ENCODE measurements at regions not wholly inside any gene's neighbourhood (a gene's known extent, or its start where the extent isn't known, plus 50 kb on each side); places are given as distances from the start of the nearest gene placed in this dataset.

DNA sequence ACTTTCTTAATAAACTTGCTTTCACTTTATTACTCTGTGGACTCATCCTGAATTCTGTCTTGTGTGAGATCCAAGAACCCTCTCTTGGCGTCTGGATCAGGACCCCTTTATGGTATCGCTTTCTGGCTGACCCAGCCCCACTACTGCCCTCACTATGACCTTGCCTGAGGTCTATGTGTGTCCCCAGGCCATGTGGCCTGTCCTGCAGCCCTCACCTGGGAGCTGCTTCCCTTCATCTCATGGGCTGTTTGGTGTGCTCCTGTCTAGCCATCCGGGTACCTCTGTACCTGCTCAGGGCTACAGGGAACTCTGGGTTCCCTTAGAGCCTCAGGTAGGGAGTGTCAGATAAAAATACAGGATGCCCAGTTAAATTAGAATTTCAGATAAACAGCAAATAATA is 94.5 kb downstream of the SCP2D1 start:
- no peak overlapping the region for H2AFZ ChIP-seq (ENCODE audit: low read depth, low read length)
- FAIRE-seq (no peak), DNase-seq (ENCODE audit: extremely low read depth in 1 of 4, low spot score in 3 of 4) (no peak), ATAC-seq (no peak)
- H3K27ac ChIP-seq (ENCODE audit: extremely low read depth, low read depth, low read length), result no peak overlapping the region
- no peak overlapping the region for H3K4me3 ChIP-seq
- no peaks in the 10 kb centered on the region for H3K79me2 ChIP-seq (ENCODE audit: control insufficient read depth, insufficient read depth, low read length)
- no peaks in the 10 kb centered on the region for H3K4me1 ChIP-seq (replicated peaks in 1 of 2; ENCODE audit: control insufficient read depth in 2 of 2, insufficient read depth in 2 of 2, low read length in 2 of 2)
- WGBS (ENCODE audit: insufficient coverage, low coverage, missing lambda C conversion rate), result 5% methylated on average over 3 of the region's 3 CpGs
- intact Hi-C loops (cut with micrococcal nuclease), result no loop called here
- H3K4me2 ChIP-seq (ENCODE audit: insufficient read depth, low read length), result no peak overlapping the region
- H4K20me1 ChIP-seq (replicated peaks; ENCODE audit: control insufficient read depth, insufficient read depth, low read length), result no peaks in the 10 kb centered on the region
- ChIA-PET POLR2A (no interaction called here), CTCF (ENCODE audit: low intra/inter-chr PET ratio) (no interaction called here)
- H3K9me3 ChIP-seq (replicated peaks; ENCODE audit: control insufficient read depth, insufficient read depth, low read depth, low read length), result no peaks in the 10 kb centered on the region
- H3K9ac ChIP-seq (ENCODE audit: insufficient read depth in 1 of 2, low read depth in 2 of 2, low read length in 2 of 2), result no peak overlapping the region
- no TSS peak for BruUV-seq (replicated peaks)
- in situ Hi-C loops (cut with MboI), result no loop called here
- H3K9me1 ChIP-seq (ENCODE audit: control insufficient read depth, insufficient read depth, low read length), result no peaks in the 10 kb centered on the region
- no peaks in the 10 kb centered on the region for H3K36me3 ChIP-seq (ENCODE audit: control insufficient read depth, insufficient read depth, low read length)
- no peaks in the 10 kb centered on the region for H3K27me3 ChIP-seq (ENCODE audit: control insufficient read depth in 2 of 2, insufficient read depth in 2 of 2, low read length in 2 of 2)
- TF ChIP-seq, protein P1, sequence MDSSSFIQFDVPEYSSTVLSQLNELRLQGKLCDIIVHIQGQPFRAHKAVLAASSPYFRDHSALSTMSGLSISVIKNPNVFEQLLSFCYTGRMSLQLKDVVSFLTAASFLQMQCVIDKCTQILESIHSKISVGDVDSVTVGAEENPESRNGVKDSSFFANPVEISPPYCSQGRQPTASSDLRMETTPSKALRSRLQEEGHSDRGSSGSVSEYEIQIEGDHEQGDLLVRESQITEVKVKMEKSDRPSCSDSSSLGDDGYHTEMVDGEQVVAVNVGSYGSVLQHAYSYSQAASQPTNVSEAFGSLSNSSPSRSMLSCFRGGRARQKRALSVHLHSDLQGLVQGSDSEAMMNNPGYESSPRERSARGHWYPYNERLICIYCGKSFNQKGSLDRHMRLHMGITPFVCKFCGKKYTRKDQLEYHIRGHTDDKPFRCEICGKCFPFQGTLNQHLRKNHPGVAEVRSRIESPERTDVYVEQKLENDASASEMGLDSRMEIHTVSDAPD (CRISPR knock-in tag; IDR thresholded peaks at IDR 0.05), result no peak
- no peak for TF ChIP-seq ATF1 (CRISPR knock-in tag; IDR thresholded peaks at IDR 0.05)
- TF ChIP-seq ATF1 (tag; IDR thresholded peaks at IDR 0.05), result no peak
- no peak for TF ChIP-seq ZBTB8A (IDR thresholded peaks at IDR 0.05; ENCODE audit: partially characterized antibody)

DNA sequence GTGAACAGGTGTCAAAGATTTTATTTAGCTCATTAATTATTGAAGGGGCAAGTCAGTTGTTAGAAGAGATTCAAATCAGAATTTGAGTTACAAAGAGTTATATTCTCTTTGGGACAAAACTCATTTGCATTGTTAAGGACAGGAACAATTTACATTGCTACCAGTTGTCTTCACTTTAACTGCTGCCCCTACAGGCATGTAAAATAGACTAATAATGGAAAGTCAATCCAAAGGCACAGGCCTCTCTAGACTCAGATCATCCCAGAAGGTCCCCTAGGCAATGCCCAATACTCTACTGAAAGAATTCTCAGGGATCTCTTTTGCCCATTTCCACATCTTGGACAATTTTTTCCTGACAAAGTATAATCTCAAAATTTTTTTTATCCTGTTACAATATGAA is 95.7 kb downstream of the SCP2D1 start:
- no peaks in the 10 kb centered on the region for H3K4me1 ChIP-seq (replicated peaks in 1 of 2; ENCODE audit: control insufficient read depth in 2 of 2, insufficient read depth in 2 of 2, low read length in 2 of 2)
- no peak overlapping the region for H3K4me2 ChIP-seq (ENCODE audit: insufficient read depth, low read length)
- BruUV-seq (replicated peaks), result no TSS peak
- H3K27ac ChIP-seq (ENCODE audit: extremely low read depth, low read depth, low read length), result no peak overlapping the region
- no peak for FAIRE-seq
- ChIA-PET POLR2A (no interaction called here), CTCF (ENCODE audit: low intra/inter-chr PET ratio) (no interaction called here)
- no peaks in the 10 kb centered on the region for H3K79me2 ChIP-seq (ENCODE audit: control insufficient read depth, insufficient read depth, low read length)
- DNase-seq (ENCODE audit: extremely low read depth in 1 of 4, low spot score in 3 of 4), result no peak
- H3K9me1 ChIP-seq (ENCODE audit: control insufficient read depth, insufficient read depth, low read length), result no peaks in the 10 kb centered on the region
- no peak for ATAC-seq
- no peak overlapping the region for H3K4me3 ChIP-seq
- H2AFZ ChIP-seq (ENCODE audit: low read depth, low read length), result no peak overlapping the region
- H3K27me3 ChIP-seq (ENCODE audit: control insufficient read depth in 2 of 2, insufficient read depth in 2 of 2, low read length in 2 of 2), result no peaks in the 10 kb centered on the region
- H3K9me3 ChIP-seq (replicated peaks; ENCODE audit: control insufficient read depth, insufficient read depth, low read depth, low read length), result no peaks in the 10 kb centered on the region
- in situ Hi-C loops (cut with MboI) (no loop called here), intact Hi-C loops (cut with micrococcal nuclease) (no loop called here)
- no peak overlapping the region for H3K9ac ChIP-seq (ENCODE audit: insufficient read depth in 1 of 2, low read depth in 2 of 2, low read length in 2 of 2)
- H3K36me3 ChIP-seq (ENCODE audit: control insufficient read depth, insufficient read depth, low read length), result no peaks in the 10 kb centered on the region
- H4K20me1 ChIP-seq (replicated peaks; ENCODE audit: control insufficient read depth, insufficient read depth, low read length), result no peaks in the 10 kb centered on the region
- TF ChIP-seq HEY1 (CRISPR knock-in tag; IDR thresholded peaks at IDR 0.05; ENCODE audit: borderline replicate concordance), result no peak
- no peak for TF ChIP-seq MEF2A (IDR thresholded peaks at IDR 0.05; ENCODE audit: control insufficient read depth, low read depth, low read length)
- no peak for TF ChIP-seq TSC22D4 (tag; IDR thresholded peaks at IDR 0.05)
- no peak for TF ChIP-seq NCOA6 (IDR thresholded peaks at IDR 0.05)
- TF ChIP-seq, protein P2, sequence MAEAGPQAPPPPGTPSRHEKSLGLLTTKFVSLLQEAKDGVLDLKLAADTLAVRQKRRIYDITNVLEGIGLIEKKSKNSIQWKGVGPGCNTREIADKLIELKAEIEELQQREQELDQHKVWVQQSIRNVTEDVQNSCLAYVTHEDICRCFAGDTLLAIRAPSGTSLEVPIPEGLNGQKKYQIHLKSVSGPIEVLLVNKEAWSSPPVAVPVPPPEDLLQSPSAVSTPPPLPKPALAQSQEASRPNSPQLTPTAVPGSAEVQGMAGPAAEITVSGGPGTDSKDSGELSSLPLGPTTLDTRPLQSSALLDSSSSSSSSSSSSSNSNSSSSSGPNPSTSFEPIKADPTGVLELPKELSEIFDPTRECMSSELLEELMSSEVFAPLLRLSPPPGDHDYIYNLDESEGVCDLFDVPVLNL (CRISPR knock-in tag; IDR thresholded peaks at IDR 0.05; ENCODE audit: low read depth), result no peak
- TF ChIP-seq ILF3 (IDR thresholded peaks at IDR 0.05; ENCODE audit: borderline replicate concordance), result no peak
- no peak for TF ChIP-seq TCFL5 (CRISPR knock-in tag; conservative IDR thresholded peaks at IDR 0.05)
- no peak for TF ChIP-seq ZNF146 (CRISPR knock-in tag; IDR thresholded peaks at IDR 0.05; ENCODE audit: unreplicated experiment)
- TF ChIP-seq, protein P3, sequence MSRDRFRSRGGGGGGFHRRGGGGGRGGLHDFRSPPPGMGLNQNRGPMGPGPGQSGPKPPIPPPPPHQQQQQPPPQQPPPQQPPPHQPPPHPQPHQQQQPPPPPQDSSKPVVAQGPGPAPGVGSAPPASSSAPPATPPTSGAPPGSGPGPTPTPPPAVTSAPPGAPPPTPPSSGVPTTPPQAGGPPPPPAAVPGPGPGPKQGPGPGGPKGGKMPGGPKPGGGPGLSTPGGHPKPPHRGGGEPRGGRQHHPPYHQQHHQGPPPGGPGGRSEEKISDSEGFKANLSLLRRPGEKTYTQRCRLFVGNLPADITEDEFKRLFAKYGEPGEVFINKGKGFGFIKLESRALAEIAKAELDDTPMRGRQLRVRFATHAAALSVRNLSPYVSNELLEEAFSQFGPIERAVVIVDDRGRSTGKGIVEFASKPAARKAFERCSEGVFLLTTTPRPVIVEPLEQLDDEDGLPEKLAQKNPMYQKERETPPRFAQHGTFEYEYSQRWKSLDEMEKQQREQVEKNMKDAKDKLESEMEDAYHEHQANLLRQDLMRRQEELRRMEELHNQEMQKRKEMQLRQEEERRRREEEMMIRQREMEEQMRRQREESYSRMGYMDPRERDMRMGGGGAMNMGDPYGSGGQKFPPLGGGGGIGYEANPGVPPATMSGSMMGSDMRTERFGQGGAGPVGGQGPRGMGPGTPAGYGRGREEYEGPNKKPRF (IDR thresholded peaks at IDR 0.05; ENCODE audit: low read depth, low read length), result no peak
- TF ChIP-seq NEUROD1 (IDR thresholded peaks at IDR 0.05; ENCODE audit: borderline replicate concordance, low read depth, low read length, partially characterized antibody), result no peak
